Naive thymus-derived CD4-positive, alpha-beta T cell (primary cell): ENCODE measurements at regions not wholly inside any gene's neighbourhood (a gene's known extent, or its start where the extent isn't known, plus 50 kb on each side); places are given as distances from the start of the nearest gene placed in this dataset.
A peak's percentile ranks its signal among the peaks of the same experiment; 100 is the strongest.

Experiments used
- ATAC-seq: fragments of 150-1000 bp; cut with Tn5 transposase; 2 replicates; pipeline ENCODE4 v1.10.0; 2021; ENCODE audit warnings: mild to moderate bottlenecking, moderate library complexity
- CTCF ChIA-PET: fragments of 350-600 bp; sonication (Branson Sonifier 250); formaldehyde crosslinking; loops from one replicate; lab custom pipeline; 2021; ENCODE audit warnings: antibody characterized with exemption; lab: Charles Lee
- POLR2A ChIA-PET: fragments of 350-600 bp; sonication (Branson Sonifier 250); formaldehyde crosslinking; loops from one replicate; lab custom pipeline; 2021; ENCODE audit warnings: antibody characterized with exemption, inconsistent platforms; lab: Charles Lee
- DNase-seq, 9 donors: peaks; one replicate each; pipeline versions ENCODE4 v3.0.0 to v3.0.0-alpha.2; 2020 to 2022; ENCODE audit warnings: mixed read lengths in 1 of 9
- H3K27ac ChIP-seq: one replicate; pipeline ENCODE4 v1.7.0; 2013; ENCODE audit warnings: mild to moderate bottlenecking, low read depth, low read length, moderate library complexity
- H3K27me3 ChIP-seq, 2 donors: one replicate each; pipeline ENCODE4 v1.7.0; 2013; ENCODE audit warnings: low read length in 2 of 2, mild to moderate bottlenecking in 2 of 2, moderate library complexity in 2 of 2; ENCODE audit not compliant: control insufficient read depth in 2 of 2, insufficient read depth in 2 of 2
- H3K36me3 ChIP-seq, 3 experiments: 1 replicate in 2 of 3; 2 replicates in 1 of 3; pipeline ENCODE4 v1.7.0; 2013; ENCODE audit warnings: low read length in 3 of 3, mild to moderate bottlenecking in 3 of 3, moderate library complexity in 1 of 3; ENCODE audit not compliant: insufficient read depth in 3 of 3, control insufficient read depth in 2 of 3
- H3K4me1 ChIP-seq, 2 donors: one replicate each; pipeline ENCODE4 v1.7.0; 2013; ENCODE audit warnings: low read length in 2 of 2, mild to moderate bottlenecking in 2 of 2, moderate library complexity in 1 of 2; ENCODE audit not compliant: control insufficient read depth in 2 of 2, insufficient read depth in 2 of 2
- H3K4me3 ChIP-seq: 2 replicates; pipeline ENCODE4 v1.7.0; 2013; ENCODE audit warnings: mild to moderate bottlenecking, low read length
- H3K9me3 ChIP-seq, 3 experiments: 1 replicate in 2 of 3; 2 replicates in 1 of 3; pipeline ENCODE4 v1.7.0; 2013; ENCODE audit warnings: low read length in 3 of 3; ENCODE audit not compliant: control insufficient read depth in 2 of 3
- H3K27ac Mint-ChIP-seq, 9 donors: one replicate each; pipeline ENCODE4 v1.8.0; 2020 to 2022; ENCODE audit warnings: mixed read lengths in 9 of 9, mild to moderate bottlenecking in 8 of 9, moderate library complexity in 5 of 9, inconsistent platforms in 2 of 9
- H3K27me3 Mint-ChIP-seq, 5 donors: one replicate each; pipeline ENCODE4 v1.8.0; 2021 to 2022; ENCODE audit warnings: mixed read lengths in 5 of 5, mild to moderate bottlenecking in 1 of 5
- H3K36me3 Mint-ChIP-seq, 5 donors: one replicate each; pipeline ENCODE4 v1.8.0; 2020 to 2022; ENCODE audit warnings: mixed read lengths in 5 of 5, mild to moderate bottlenecking in 3 of 5, inconsistent platforms in 1 of 5
- H3K4me1 Mint-ChIP-seq, 7 donors: one replicate each; pipeline ENCODE4 v1.8.0; 2020 to 2022; ENCODE audit warnings: mixed read lengths in 7 of 7, mild to moderate bottlenecking in 3 of 7, inconsistent platforms in 1 of 7
- H3K4me3 Mint-ChIP-seq, 10 donors: one replicate each; pipeline ENCODE4 v1.8.0; 2020 to 2022; ENCODE audit warnings: mild to moderate bottlenecking in 10 of 10, mixed read lengths in 10 of 10, moderate library complexity in 6 of 10, inconsistent platforms in 2 of 10
- H3K9me3 Mint-ChIP-seq, 11 donors: one replicate each; pipeline ENCODE4 v1.8.0; 2020 to 2022; ENCODE audit warnings: mixed read lengths in 11 of 11, mild to moderate bottlenecking in 4 of 11, inconsistent platforms in 1 of 11, moderate library complexity in 1 of 11
- intact Hi-C, 2 donors: fragments of 100-400 bp; cut with micrococcal nuclease; formaldehyde crosslinking; loops; one replicate each; pipeline ENCODE4 v1.15.1; 2023

GRCh38 chr16:85297881-85298280 lies 185.6 kb upstream of the CIBAR2 start:
- Histone ChIP-seq H3K4me3 (no peak overlapping the region), H3K27ac (no peak overlapping the region), H3K9me3 (no peaks in the 10 kb centered on the region), H3K36me3 (no peaks in the 10 kb centered on the region), H3K4me1 (peaks cover 0 to under 1% of the 10 kb centered on the region in 2 donors), H3K27me3 (no peaks in the 10 kb centered on the region)
- ChIA-PET POLR2A (no interaction called here), CTCF (interaction anchor here (0.6 to 2.2 kb wide), 6 partner anchors 10 to 419 kb away, joined by 3 to 7 read pairs (median 4); no protein-coding TSS in a partner anchor)
- peaks cover 0 to 4% (median 0%) of the 10 kb centered on the region in 7 donors for H3K4me1 Mint-ChIP-seq
- no peaks in the 10 kb centered on the region for H3K27me3 Mint-ChIP-seq
- no peak for ATAC-seq
- DNase-seq: no peak
- H3K4me3 Mint-ChIP-seq: no peak overlapping the region
- peaks cover 0 to 1% (median 0%) of the 10 kb centered on the region in 11 donors for H3K9me3 Mint-ChIP-seq
- H3K27ac Mint-ChIP-seq: no peak overlapping the region
- no peaks in the 10 kb centered on the region for H3K36me3 Mint-ChIP-seq
- intact Hi-C loops: no loop called here

DNA sequence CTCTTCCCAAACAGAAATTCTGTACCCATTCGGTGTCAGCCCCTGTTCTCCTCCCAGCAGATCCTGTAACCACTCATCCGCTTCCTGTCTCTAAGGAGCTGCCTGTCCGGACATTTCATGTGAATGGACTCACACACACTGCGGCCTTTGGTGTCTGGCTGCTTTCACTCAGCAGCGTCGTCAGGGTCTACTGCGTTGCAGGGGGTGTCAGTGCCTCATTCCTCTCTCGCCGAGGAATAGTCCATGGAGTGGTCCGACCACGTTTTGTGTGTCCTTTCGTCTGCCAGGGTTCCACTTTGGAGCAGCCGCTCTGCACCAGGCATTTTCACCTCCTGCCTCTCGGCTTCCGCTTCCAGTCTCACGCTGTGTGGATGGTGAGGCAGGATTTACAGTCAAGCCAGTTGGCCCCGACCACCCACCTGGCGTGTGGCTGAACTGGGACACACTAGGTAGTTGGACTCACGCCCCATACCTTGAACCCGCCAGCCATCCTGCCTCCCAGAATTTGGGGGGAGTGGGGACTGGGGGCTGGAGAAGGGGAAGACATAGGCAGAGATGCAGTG lies 188.2 kb upstream of the CIBAR2 start:
- DNase-seq: no peak
- Histone ChIP-seq H3K4me1 (peaks cover 0 to 25% of the 10 kb centered on the region in 2 donors), H3K27ac (no peak overlapping the region), H3K36me3 (no peaks in the 10 kb centered on the region), H3K27me3 (no peaks in the 10 kb centered on the region), H3K4me3 (no peak overlapping the region), H3K9me3 (no peaks in the 10 kb centered on the region)
- Mint-ChIP-seq H3K4me1 (peaks cover 6 to 25% (median 16%) of the 10 kb centered on the region in 7 donors), H3K27me3 (no peaks in the 10 kb centered on the region), H3K4me3 (no peak overlapping the region), H3K36me3 (no peaks in the 10 kb centered on the region), H3K27ac (no peak overlapping the region), H3K9me3 (peaks cover 0 to 1% (median 0%) of the 10 kb centered on the region in 11 donors)
- ChIA-PET POLR2A (no interaction called here), CTCF (interaction anchor here (0.7 to 1.7 kb wide), 2 partner anchors 30 to 34 kb away, joined by 4 read pairs; no protein-coding TSS in a partner anchor)
- intact Hi-C loops: loop anchor here (10.0 kb wide), 2 partner anchors 414 to 786 kb away; no protein-coding TSS in a partner anchor
- no peak for ATAC-seq

GRCh38 chr16:85301231-85301630 lies 189.0 kb upstream of the CIBAR2 start:
- H3K9me3 Mint-ChIP-seq: peaks cover 0 to 1% (median 0%) of the 10 kb centered on the region in 11 donors
- intact Hi-C loops: loop anchor here (10.0 kb wide), 2 partner anchors 414 to 786 kb away; no protein-coding TSS in a partner anchor
- no peaks in the 10 kb centered on the region for H3K27me3 Mint-ChIP-seq
- H3K4me3 Mint-ChIP-seq: no peak overlapping the region
- Histone ChIP-seq H3K4me3 (no peak overlapping the region), H3K27ac (no peak overlapping the region), H3K27me3 (no peaks in the 10 kb centered on the region), H3K4me1 (peaks cover 0 to 33% of the 10 kb centered on the region in 2 donors), H3K36me3 (no peaks in the 10 kb centered on the region), H3K9me3 (no peaks in the 10 kb centered on the region)
- ATAC-seq (no peak), DNase-seq (no peak)
- peaks cover 12 to 32% (median 20%) of the 10 kb centered on the region in 7 donors for H3K4me1 Mint-ChIP-seq
- no peaks in the 10 kb centered on the region for H3K36me3 Mint-ChIP-seq
- POLR2A ChIA-PET: no interaction called here
- H3K27ac Mint-ChIP-seq: peak overlapping the region in 2 of 9 donors; percentile 48 to 71
- CTCF ChIA-PET: interaction anchor here (1.5 kb wide), 1 partner anchor 29 kb away, joined by 4 read pairs; no protein-coding TSS in a partner anchor

- Mint-ChIP-seq H3K9me3 (peaks cover 0 to 1% (median 0%) of the 10 kb centered on the region in 11 donors), H3K4me3 (no peak overlapping the region), H3K36me3 (no peaks in the 10 kb centered on the region), H3K4me1 (peaks cover 16 to 42% (median 29%) of the 10 kb centered on the region in 7 donors), H3K27ac (no peak overlapping the region), H3K27me3 (no peaks in the 10 kb centered on the region)
- Histone ChIP-seq H3K27me3 (no peaks in the 10 kb centered on the region), H3K9me3 (no peaks in the 10 kb centered on the region), H3K27ac (no peak overlapping the region), H3K4me3 (no peak overlapping the region), H3K36me3 (no peaks in the 10 kb centered on the region), H3K4me1 (peaks cover 0 to 41% of the 10 kb centered on the region in 2 donors)
- ATAC-seq (no peak), DNase-seq (no peak)
- CTCF ChIA-PET: interaction anchor here (1.0 to 5.1 kb wide), 3 partner anchors 28 to 32 kb away, joined by 4 to 33 read pairs (median 8); no protein-coding TSS in a partner anchor
- intact Hi-C loops: loop anchor here (2.0 to 10.0 kb wide), 4 partner anchors 15 to 787 kb away; no protein-coding TSS in a partner anchor
- POLR2A ChIA-PET: no interaction called here
These were observed 190.0 kb upstream of the CIBAR2 start for GRCh38 chr16:85302018-85302847.

GRCh38 chr16:85302848-85303353 lies 190.6 kb upstream of the CIBAR2 start:
- H3K9me3 ChIP-seq: no peaks in the 10 kb centered on the region
- peak overlapping the region; percentile 13 for H3K4me3 ChIP-seq
- intact Hi-C loops: loop anchor here (1.0 to 10.0 kb wide), 8 partner anchors 14 to 788 kb away; no protein-coding TSS in a partner anchor
- ATAC-seq (no peak), DNase-seq (no peak)
- POLR2A ChIA-PET: no interaction called here
- H3K27me3 ChIP-seq: no peaks in the 10 kb centered on the region
- no peaks in the 10 kb centered on the region for H3K36me3 Mint-ChIP-seq
- no peak overlapping the region for H3K27ac ChIP-seq
- H3K4me3 Mint-ChIP-seq: peak overlapping the region in 6 of 10 donors; percentile 50 to 87 (median 66)
- H3K4me1 Mint-ChIP-seq: peaks cover 16 to 49% (median 36%) of the 10 kb centered on the region in 7 donors
- CTCF ChIA-PET: interaction anchor here (1.0 to 5.1 kb wide), 3 partner anchors 28 to 308 kb away, joined by 3 to 33 read pairs (median 8); no protein-coding TSS in a partner anchor
- no peaks in the 10 kb centered on the region for H3K27me3 Mint-ChIP-seq
- peak overlapping the region in 1 of 9 donors; percentile 31 for H3K27ac Mint-ChIP-seq
- peaks cover 0 to 48% of the 10 kb centered on the region in 2 donors for H3K4me1 ChIP-seq
- H3K9me3 Mint-ChIP-seq: peaks cover 0 to 1% (median 0%) of the 10 kb centered on the region in 11 donors
- no peaks in the 10 kb centered on the region for H3K36me3 ChIP-seq

DNA sequence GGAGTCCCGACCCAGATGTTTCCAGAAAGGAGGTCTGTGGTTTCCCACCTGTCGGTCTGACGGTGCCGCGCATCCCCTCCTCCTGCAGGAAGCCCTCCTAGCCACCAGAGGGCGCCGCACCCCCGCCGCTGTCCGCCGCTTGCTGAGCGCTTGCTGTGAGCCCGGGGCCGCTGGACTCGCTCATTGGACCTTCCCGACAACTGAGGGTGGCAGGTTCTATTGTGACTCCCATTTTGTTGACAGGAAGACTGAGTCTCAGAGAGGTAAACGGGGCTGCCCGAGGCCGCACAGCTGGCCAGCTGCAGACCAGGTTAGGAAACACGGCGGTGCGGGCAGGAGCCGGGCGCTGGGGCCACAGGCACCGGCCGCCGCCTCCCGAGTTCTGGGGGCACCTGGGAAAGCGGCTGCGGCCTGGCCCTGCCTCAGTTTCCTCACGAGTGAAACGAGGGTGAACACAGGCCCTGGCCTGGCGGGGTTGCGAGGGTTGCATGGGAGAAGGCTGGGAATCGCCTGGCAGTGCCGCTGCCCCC lies 191.1 kb upstream of the CIBAR2 start:
- H3K27me3 Mint-ChIP-seq: no peaks in the 10 kb centered on the region
- POLR2A ChIA-PET: no interaction called here
- H3K4me1 Mint-ChIP-seq: peaks cover 16 to 54% (median 41%) of the 10 kb centered on the region in 7 donors
- Histone ChIP-seq H3K27ac (no peak overlapping the region), H3K27me3 (no peaks in the 10 kb centered on the region), H3K36me3 (no peaks in the 10 kb centered on the region), H3K9me3 (no peaks in the 10 kb centered on the region), H3K4me1 (peaks cover 0 to 53% of the 10 kb centered on the region in 2 donors), H3K4me3 (peak overlapping the region; percentile 13)
- CTCF ChIA-PET: interaction anchor here (1.1 to 5.1 kb wide), 4 partner anchors 27 to 313 kb away, joined by 3 to 33 read pairs (median 6); no protein-coding TSS in a partner anchor
- DNase-seq (peak; percentile 61 to 89 (median 71)), ATAC-seq (peak; percentile 73)
- peak overlapping the region in 5 of 9 donors; percentile 31 to 81 (median 58) for H3K27ac Mint-ChIP-seq
- H3K4me3 Mint-ChIP-seq: peak overlapping the region in 9 of 10 donors; percentile 29 to 87 (median 62)
- intact Hi-C loops: loop anchor here (1.0 to 10.0 kb wide), 8 partner anchors 13 to 789 kb away; no protein-coding TSS in a partner anchor
- H3K36me3 Mint-ChIP-seq: no peaks in the 10 kb centered on the region
- peaks cover 0 to 1% (median 0%) of the 10 kb centered on the region in 11 donors for H3K9me3 Mint-ChIP-seq
